Sigmoid colon (tissue), 4 donors: ENCODE measurements at regions not wholly inside any gene's neighbourhood (a gene's known extent, or its start where the extent isn't known, plus 50 kb on each side); places are given as distances from the start of the nearest gene placed in this dataset.

Source experiments
- EP300 ChIP-seq, 4 donors: sonication (generic); formaldehyde crosslinking; IDR thresholded peaks; one replicate each; pipeline ENCODE4 v1.6.1; 2017; ENCODE audit warnings: antibody characterized with exemption in 4 of 4
- TF ChIP-seq, protein P1 (sequence below), 4 experiments: fragments of 450-650 bp in 3 of 4; fragments of 200-600 bp in 1 of 4; IDR thresholded peaks; one replicate each; pipeline ENCODE4 v1.5.1; 2016 to 2019; ENCODE audit warnings: antibody characterized with exemption in 4 of 4, mild to moderate bottlenecking in 3 of 4, moderate library complexity in 2 of 4

DNA sequence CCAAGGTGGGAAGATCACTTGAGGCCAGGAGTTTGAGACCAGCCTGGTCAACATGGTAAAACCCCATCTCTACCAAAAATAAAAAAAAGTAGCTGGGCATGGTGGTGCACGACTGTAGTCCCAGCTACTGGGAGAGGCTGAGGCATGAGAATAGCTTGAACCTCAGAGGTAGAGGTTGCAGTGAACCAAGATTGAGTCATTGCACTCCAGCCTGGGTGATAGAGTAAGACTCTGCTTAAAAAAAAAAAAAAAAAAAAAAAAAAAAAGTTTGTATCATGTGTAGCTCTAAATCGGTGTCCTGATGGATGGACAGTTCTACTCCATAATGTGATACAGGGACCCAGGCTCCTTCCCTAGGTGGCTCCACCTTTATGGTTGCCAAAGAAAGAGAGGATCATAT is 497.1 kb upstream of the RBFOX1 start:
- TF ChIP-seq, protein P1, sequence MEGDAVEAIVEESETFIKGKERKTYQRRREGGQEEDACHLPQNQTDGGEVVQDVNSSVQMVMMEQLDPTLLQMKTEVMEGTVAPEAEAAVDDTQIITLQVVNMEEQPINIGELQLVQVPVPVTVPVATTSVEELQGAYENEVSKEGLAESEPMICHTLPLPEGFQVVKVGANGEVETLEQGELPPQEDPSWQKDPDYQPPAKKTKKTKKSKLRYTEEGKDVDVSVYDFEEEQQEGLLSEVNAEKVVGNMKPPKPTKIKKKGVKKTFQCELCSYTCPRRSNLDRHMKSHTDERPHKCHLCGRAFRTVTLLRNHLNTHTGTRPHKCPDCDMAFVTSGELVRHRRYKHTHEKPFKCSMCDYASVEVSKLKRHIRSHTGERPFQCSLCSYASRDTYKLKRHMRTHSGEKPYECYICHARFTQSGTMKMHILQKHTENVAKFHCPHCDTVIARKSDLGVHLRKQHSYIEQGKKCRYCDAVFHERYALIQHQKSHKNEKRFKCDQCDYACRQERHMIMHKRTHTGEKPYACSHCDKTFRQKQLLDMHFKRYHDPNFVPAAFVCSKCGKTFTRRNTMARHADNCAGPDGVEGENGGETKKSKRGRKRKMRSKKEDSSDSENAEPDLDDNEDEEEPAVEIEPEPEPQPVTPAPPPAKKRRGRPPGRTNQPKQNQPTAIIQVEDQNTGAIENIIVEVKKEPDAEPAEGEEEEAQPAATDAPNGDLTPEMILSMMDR (IDR thresholded peaks at IDR 0.05): no peak
- no peak for TF ChIP-seq EP300 (IDR thresholded peaks at IDR 0.05)
